H1 (cell line): ENCODE measurements at regions not wholly inside any gene's neighbourhood (a gene's known extent, or its start where the extent isn't known, plus 50 kb on each side); places are given as distances from the start of the nearest gene placed in this dataset.

ENCODE experiments used
- CTCF ChIA-PET: fragments of 300-600 bp; sonication (Branson Sonifier 250); formaldehyde crosslinking; loops from one replicate; lab custom pipeline; 2021; ENCODE audit not compliant: partially characterized antibody; lab: Charles Lee
- POLR2A ChIA-PET: fragments of 300-600 bp; sonication (Branson Sonifier 250); formaldehyde crosslinking; loops from one replicate; lab custom pipeline; 2021; ENCODE audit warnings: inconsistent platforms; ENCODE audit not compliant: partially characterized antibody; lab: Charles Lee
- DNase-seq, 2 experiments: peaks; one replicate each; pipeline versions ENCODE4 v3.0.0 to v3.0.0-alpha.2; 2010 to 2022; ENCODE audit warnings: low spot score in 2 of 2, low read depth in 1 of 2, mixed read lengths in 1 of 2
- FAIRE-seq: peaks from 2 replicates; lab custom pipeline; 2011; peaks lifted over from hg19 to GRCh38; lab: Jason Lieb, UNC
- H2AFZ ChIP-seq: 2 replicates; pipeline ENCODE4 v1.8.1; 2012; ENCODE audit warnings: low read length, inconsistent platforms
- H2AK5ac ChIP-seq: 2 replicates; pipeline ENCODE4 v1.6.1; 2013; ENCODE audit warnings: low read depth, low read length
- H2BK120ac ChIP-seq: replicated peaks from 2 replicates; pipeline ENCODE3; 2013; ENCODE audit warnings: low read depth, low read length, inconsistent platforms
- H2BK12ac ChIP-seq: 2 replicates; pipeline ENCODE4 v1.6.1; 2013; ENCODE audit warnings: low read depth, low read length
- H2BK15ac ChIP-seq: 2 replicates; pipeline ENCODE4 v1.6.1; 2013; ENCODE audit warnings: low read length
- H2BK20ac ChIP-seq: 2 replicates; pipeline ENCODE4 v1.6.1; 2013; ENCODE audit warnings: low read length
- H2BK5ac ChIP-seq: 2 replicates; pipeline ENCODE4 v1.6.1; 2013; ENCODE audit warnings: low read depth, low read length
- H3K14ac ChIP-seq: 2 replicates; pipeline ENCODE4 v1.6.1; 2013; ENCODE audit warnings: inconsistent platforms; ENCODE audit not compliant: insufficient read length
- H3K18ac ChIP-seq: 2 replicates; pipeline ENCODE4 v1.6.1; 2013; ENCODE audit warnings: low read length; ENCODE audit errors: extremely low read depth
- H3K23ac ChIP-seq: 2 replicates; pipeline ENCODE4 v1.6.1; 2013; ENCODE audit warnings: inconsistent platforms; ENCODE audit not compliant: insufficient read length
- H3K23me2 ChIP-seq: 2 replicates; pipeline ENCODE4 v1.6.1; 2013; ENCODE audit warnings: low read depth, low read length
- H3K27ac ChIP-seq: 2 replicates; pipeline ENCODE4 v1.6.1; 2011; ENCODE audit warnings: low read depth, low read length, inconsistent platforms
- H3K27me3 ChIP-seq, 4 experiments: replicated peaks in 1 of 4; 1 replicate in 1 of 4; 2 replicates in 3 of 4; pipeline versions ENCODE4 v1.6.1 to v1.8.1; 2011 to 2013; ENCODE audit warnings: low read length in 3 of 4, mild to moderate bottlenecking in 3 of 4, inconsistent platforms in 2 of 4, mixed read lengths in 2 of 4, moderate library complexity in 1 of 4; ENCODE audit not compliant: control insufficient read depth in 3 of 4, insufficient read depth in 3 of 4; ENCODE audit errors: extremely low read depth in 1 of 4
- H3K36me3 ChIP-seq, 4 experiments: 2 replicates each; pipeline versions ENCODE4 v1.6.1 to v1.8.1; 2011 to 2013; ENCODE audit warnings: mild to moderate bottlenecking in 4 of 4, low read length in 3 of 4, moderate library complexity in 2 of 4, control low read depth in 1 of 4, inconsistent platforms in 1 of 4; ENCODE audit not compliant: insufficient read depth in 4 of 4, control insufficient read depth in 2 of 4
- H3K4ac ChIP-seq: replicated peaks from 2 replicates; pipeline ENCODE3; 2013; ENCODE audit warnings: low read length, low read depth, mixed read lengths, inconsistent platforms; ENCODE audit not compliant: insufficient read length
- H3K4me1 ChIP-seq, 4 experiments: replicated peaks in 1 of 4; 1 replicate in 1 of 4; 2 replicates in 3 of 4; pipeline versions ENCODE4 v1.6.1 to v1.8.1; 2011 to 2013; ENCODE audit warnings: low read length in 3 of 4, inconsistent platforms in 2 of 4, mixed read lengths in 1 of 4; ENCODE audit not compliant: insufficient read depth in 4 of 4, control insufficient read depth in 3 of 4
- H3K4me2 ChIP-seq, 2 experiments: 2 replicates each; pipeline versions ENCODE4 v1.6.1 to v1.8.1; 2011 to 2013; ENCODE audit warnings: low read depth in 2 of 2, low read length in 2 of 2, control low read depth in 1 of 2, inconsistent platforms in 1 of 2, mild to moderate bottlenecking in 1 of 2; ENCODE audit not compliant: insufficient read depth in 1 of 2
- H3K4me3 ChIP-seq, 4 experiments: fragments of 200-600, 300-600 bp in 1 of 4; sonication (generic), shearing (Covaris generic), sonication (Bioruptor Twin) in 1 of 4; 2 replicates each; pipeline versions ENCODE4 v1.5.1 to v1.8.1; 2011 to 2016; ENCODE audit warnings: low read length in 4 of 4, low read depth in 3 of 4, control low read depth in 2 of 4, inconsistent platforms in 2 of 4, mild to moderate bottlenecking in 2 of 4, mixed read lengths in 1 of 4, moderate library complexity in 1 of 4; ENCODE audit not compliant: insufficient read depth in 2 of 4; ENCODE audit errors: extremely low read depth in 1 of 4
- H3K56ac ChIP-seq: replicated peaks from 2 replicates; pipeline ENCODE3; 2013; ENCODE audit warnings: low read depth, mild to moderate bottlenecking, mixed read lengths, low read length, inconsistent platforms; ENCODE audit not compliant: insufficient read length
- H3K79me1 ChIP-seq: 2 replicates; pipeline ENCODE4 v1.6.1; 2013; ENCODE audit warnings: low read depth, low read length, control low read depth
- H3K79me2 ChIP-seq, 2 experiments: 2 replicates each; pipeline versions ENCODE4 v1.6.1 to v1.8.1; 2012 to 2013; ENCODE audit warnings: low read length in 2 of 2, mild to moderate bottlenecking in 2 of 2, inconsistent platforms in 1 of 2; ENCODE audit not compliant: insufficient read depth in 2 of 2, control insufficient read depth in 1 of 2
- H3K9ac ChIP-seq, 4 experiments: replicated peaks in 1 of 4; 1 replicate in 1 of 4; 2 replicates in 3 of 4; pipeline versions ENCODE4 v1.6.1 to v1.8.1; 2011 to 2013; ENCODE audit warnings: low read depth in 3 of 4, low read length in 3 of 4, control low read depth in 2 of 4, mild to moderate bottlenecking in 2 of 4, moderate library complexity in 2 of 4, inconsistent platforms in 1 of 4; ENCODE audit errors: extremely low read depth in 1 of 4
- H3K9me3 ChIP-seq, 2 experiments: 2 replicates each; pipeline versions ENCODE4 v1.6.1 to v1.8.1; 2012 to 2013; ENCODE audit warnings: mild to moderate bottlenecking in 2 of 2, moderate library complexity in 2 of 2, control low read depth in 1 of 2, inconsistent platforms in 1 of 2, low read depth in 1 of 2, low read length in 1 of 2, mixed read lengths in 1 of 2; ENCODE audit not compliant: insufficient read depth in 2 of 2
- H4K20me1 ChIP-seq, 2 experiments: replicated peaks in 1 of 2; 2 replicates each; pipeline versions ENCODE3 to v1.8.1; 2011 to 2013; ENCODE audit warnings: inconsistent platforms in 2 of 2, low read length in 2 of 2, mild to moderate bottlenecking in 1 of 2; ENCODE audit not compliant: insufficient read depth in 2 of 2, control insufficient read depth in 1 of 2
- H4K5ac ChIP-seq: 2 replicates; pipeline ENCODE4 v1.6.1; 2013; ENCODE audit warnings: low read length, low read depth, mixed read lengths, inconsistent platforms; ENCODE audit not compliant: insufficient read length
- H4K8ac ChIP-seq: 2 replicates; pipeline ENCODE4 v1.8.0; 2013; ENCODE audit warnings: mild to moderate bottlenecking, moderate library complexity, low read length, inconsistent platforms; ENCODE audit not compliant: insufficient read depth; ENCODE audit errors: extremely low read depth
- H4K91ac ChIP-seq: replicated peaks from 2 replicates; pipeline ENCODE3; 2013; ENCODE audit warnings: low read length, mixed read lengths, inconsistent platforms; ENCODE audit not compliant: insufficient read length
- BCL11A ChIP-seq, 2 experiments: IDR thresholded peaks; one replicate each; pipeline ENCODE4 v1.6.1; 2011; ENCODE audit warnings: low read depth in 2 of 2, low read length in 2 of 2, mild to moderate bottlenecking in 2 of 2
- BRCA1 ChIP-seq: IDR thresholded peaks from 2 replicates; pipeline ENCODE4 v1.6.1; 2012; ENCODE audit warnings: low read depth, low read length, improper control_type of control experiment
- CBX8 ChIP-seq: fragments of 300-800, 300-1000 bp; sonication (generic); IDR thresholded peaks from 2 replicates; pipeline ENCODE4 v1.7.1; 2016; ENCODE audit warnings: low read depth, low read length, borderline replicate concordance
- CEBPB ChIP-seq: IDR thresholded peaks from 2 replicates; pipeline ENCODE4 v1.6.1; 2012; ENCODE audit warnings: low read depth, low read length
- CHD2 ChIP-seq: IDR thresholded peaks from 2 replicates; pipeline ENCODE4 v1.6.1; 2012; ENCODE audit warnings: low read length, improper control_type of control experiment
- CREB1 ChIP-seq: IDR thresholded peaks from 2 replicates; pipeline ENCODE4 v1.6.1; 2012; ENCODE audit warnings: inconsistent platforms
- HDAC2 ChIP-seq, 2 experiments: fragments of 300-600 bp in 1 of 2; sonication (generic) in 1 of 2; IDR thresholded peaks; 2 replicates each; pipeline ENCODE4 v1.6.1; 2011 to 2012; ENCODE audit warnings: low read depth in 2 of 2, low read length in 2 of 2, mild to moderate bottlenecking in 2 of 2, moderate library complexity in 2 of 2, borderline replicate concordance in 1 of 2, inconsistent platforms in 1 of 2
- KDM1A ChIP-seq: fragments of 200-600, 300-600 bp; sonication (generic); IDR thresholded peaks from 2 replicates; pipeline ENCODE4 v1.7.1; 2016; ENCODE audit warnings: mild to moderate bottlenecking, low read length, borderline replicate concordance
- KDM5A ChIP-seq: fragments of 200-600 bp; IDR thresholded peaks from 2 replicates; pipeline ENCODE4 v1.7.1; 2012; ENCODE audit warnings: mild to moderate bottlenecking, low read length, inconsistent platforms, mixed read lengths
- NANOG ChIP-seq: IDR thresholded peaks from 2 replicates; pipeline ENCODE4 v1.6.1; 2011; ENCODE audit warnings: low read length, low read depth, mild to moderate bottlenecking, inconsistent platforms; ENCODE audit not compliant: insufficient read depth, poor library complexity, severe bottlenecking
- RFX5 ChIP-seq: IDR thresholded peaks from 2 replicates; pipeline ENCODE4 v1.6.1; 2011; ENCODE audit warnings: low read depth, low read length, improper control_type of control experiment, borderline replicate concordance
- RXRA ChIP-seq: IDR thresholded peaks from 2 replicates; pipeline ENCODE4 v1.6.1; 2011; ENCODE audit warnings: low read depth, mild to moderate bottlenecking, low read length, moderate library complexity; ENCODE audit not compliant: insufficient read depth
- SIRT6 ChIP-seq: IDR thresholded peaks from one replicate; pipeline ENCODE4 v1.7.1; 2012; ENCODE audit warnings: low read length, inconsistent platforms
- SRF ChIP-seq: IDR thresholded peaks from 2 replicates; pipeline ENCODE4 v1.6.1; 2011; ENCODE audit warnings: mild to moderate bottlenecking, low read depth, low read length, moderate library complexity
- TAF1 ChIP-seq: IDR thresholded peaks from 2 replicates; pipeline ENCODE4 v1.6.1; 2011; ENCODE audit warnings: mild to moderate bottlenecking, low read depth, low read length
- TBP ChIP-seq: IDR thresholded peaks from 2 replicates; pipeline ENCODE4 v1.6.1; 2011; ENCODE audit warnings: low read depth, low read length, improper control_type of control experiment
- WGBS, 2 experiments: shearing (Covaris generic) in 1 of 2; methylation state at CpG; one replicate each; pipeline versions ENCODE4 v1.1.6 to v1.1.7; 2013 to 2015; ENCODE audit warnings: low lambda C conversion rate in 2 of 2, mixed read lengths in 2 of 2, inconsistent platforms in 1 of 2, low coverage in 1 of 2, missing lambda C conversion rate in 1 of 2; ENCODE audit not compliant: insufficient replicate concordance in 2 of 2, insufficient coverage in 1 of 2, insufficient read length in 1 of 2; ENCODE audit errors: extremely low coverage in 1 of 2, missing lambda C conversion rate in 1 of 2; 5-methylcytosine and 5-hydroxymethylcytosine counted together

- Histone ChIP-seq H3K18ac (no peak overlapping the region), H3K79me1 (no peaks in the 10 kb centered on the region), H3K9ac (no peak overlapping the region), H2BK5ac (no peak overlapping the region), H3K79me2 (no peaks in the 10 kb centered on the region), H2BK12ac (no peak overlapping the region), H3K23ac (no peak overlapping the region), H4K8ac (no peak overlapping the region), H3K9me3 (no peaks in the 10 kb centered on the region), H4K91ac (no peak overlapping the region), H2BK20ac (no peak overlapping the region), H3K4me1 (no peaks in the 10 kb centered on the region), H3K23me2 (no peaks in the 10 kb centered on the region), H3K4me3 (no peak overlapping the region), H2AK5ac (no peak overlapping the region), H2BK120ac (no peak overlapping the region), H4K20me1 (no peaks in the 10 kb centered on the region)
- TF ChIP-seq CREB1 (no peak), KDM5A (no peak), KDM1A (no peak), BRCA1 (no peak), CHD2 (no peak), SRF (no peak), NANOG (no peak), TAF1 (no peak), CEBPB (no peak), BCL11A (IDR thresholded peaks at IDR 0.05; ENCODE audit: low read depth in 2 of 2, low read length in 2 of 2) (no peak), RFX5 (no peak), CBX8 (no peak), SIRT6 (no peak), HDAC2 (IDR thresholded peaks at IDR 0.05; ENCODE audit: borderline replicate concordance in 1 of 2, low read depth in 2 of 2, low read length in 2 of 2) (no peak), TBP (no peak), RXRA (no peak)
- TF ChIP-seq, all 59 proteins: peak for 0
- 67% methylated on average over 2 of the region's 2 CpGs; no CpG with 5 or more reads in 1 of the 2 experiments for WGBS, 2 experiments
- ChIA-PET CTCF (interaction anchor here (0.6 to 1.0 kb wide), 3 partner anchors 9 to 31 kb away, joined by 3 read pairs; no protein-coding TSS in a partner anchor), POLR2A (no interaction called here)
- Histone ChIP-seq H2AFZ (0 out of 2 replicates have a peak overlapping the region, but pooled peaks have one; percentile 28), H3K36me3 (no peaks in the 10 kb centered on the region), H2BK15ac (no peak overlapping the region), H3K27ac (no peak overlapping the region), H3K27me3 (no peaks in the 10 kb centered on the region), H3K4me2 (no peak overlapping the region), H3K14ac (no peak overlapping the region), H3K4ac (no peak overlapping the region), H3K56ac (no peak overlapping the region), H4K5ac (no peak overlapping the region)
- FAIRE-seq (no peak), DNase-seq (no peak)
These were observed 131.7 kb upstream of the TARS1 start for GRCh38 chr5:33309068-33309467.
